Adrenal gland (tissue), 9 donors: ENCODE measurements at regions not wholly inside any gene's neighbourhood (a gene's known extent, or its start where the extent isn't known, plus 50 kb on each side); places are given as distances from the start of the nearest gene placed in this dataset.
A peak's percentile ranks its signal among the peaks of the same experiment; 100 is the strongest.
"Not testable (repeated sequence)": the region's sequence is repeated elsewhere in the genome, so short reads cannot be mapped to it uniquely, and the experiment has no call there.

Experiments used
- DNase-seq, 7 donors: peaks; one replicate each; pipeline ENCODE4 v3.0.0-alpha.2; 2019 to 2020
- H3K27ac ChIP-seq, 5 donors: fragments of 200-600 bp; sonication (generic) in 4 of 5; 1 replicate in 3 of 5; 2 replicates in 2 of 5; pipeline versions ENCODE4 v1.5.1 to v1.8.0; 2016 to 2020; ENCODE audit warnings: mild to moderate bottlenecking in 1 of 5
- H3K27me3 ChIP-seq: fragments of 200-600 bp; 2 replicates; pipeline ENCODE4 v1.8.0; 2021
- H3K36me3 ChIP-seq, 2 donors: fragments of 200-600 bp; replicated peaks in 1 of 2; 1 replicate in 1 of 2; 2 replicates in 1 of 2; pipeline versions ENCODE4 v1.5.1 to v1.8.0; 2018 to 2022
- H3K4me1 ChIP-seq, 2 donors: fragments of 200-600 bp; replicated peaks in 1 of 2; 1 replicate in 1 of 2; 2 replicates in 1 of 2; pipeline versions ENCODE4 v1.5.1 to v1.8.0; 2018 to 2021
- H3K4me3 ChIP-seq, 4 donors: fragments of 200-600 bp; sonication (generic) in 3 of 4; one replicate each; pipeline ENCODE4 v1.5.1; 2016 to 2018
- H3K9me3 ChIP-seq, 3 donors: fragments of 200-600 bp; sonication (generic) in 1 of 3; replicated peaks in 1 of 3; 1 replicate in 2 of 3; 2 replicates in 1 of 3; pipeline versions ENCODE4 v1.5.1 to v1.8.0; 2016 to 2021
- POLR2A ChIP-seq, 2 donors: fragments of 450-650 bp; IDR thresholded peaks; one replicate each; pipeline ENCODE4 v1.6.1; 2017; ENCODE audit warnings: antibody characterized with exemption in 2 of 2, mild to moderate bottlenecking in 2 of 2, moderate library complexity in 1 of 2
- WGBS, 4 donors: extraction: QIAGEN DNeasy Blood & Tissue Kit in 2 of 4; methylation state at CpG; one replicate each; pipeline versions ENCODE4 v1.1.5 to v1.1.7; 2013 to 2017; 5-methylcytosine and 5-hydroxymethylcytosine counted together
- intact Hi-C, 2 donors: fragments of 100-400 bp; cut with DNase I; formaldehyde crosslinking; loops; one replicate each; pipeline versions ENCODE4 v1.14.1 to v1.15.0; 2022 to 2023
- TF ChIP-seq, protein P1 (sequence below), 6 experiments: fragments of 450-650 bp in 4 of 6; fragments of 200-600 bp in 2 of 6; sonication (generic) in 1 of 6; IDR thresholded peaks; 1 replicate in 5 of 6; 2 replicates in 1 of 6; pipeline versions ENCODE4 v1.5.1 to v1.8.0; 2016 to 2021; ENCODE audit warnings: antibody characterized with exemption in 6 of 6, mild to moderate bottlenecking in 2 of 6, moderate library complexity in 1 of 6
- donor health status: healthy with polysubstance abuse.
- donor health status: Bipolar disorder and iron deficiency.
- donor health status: DM: yes; HTN: yes; CAD: no.
- donor health status: DM: no; HTN: no; CAD: no.
- donor health status: DM: no; HTN: no; CAD: no.

DNA sequence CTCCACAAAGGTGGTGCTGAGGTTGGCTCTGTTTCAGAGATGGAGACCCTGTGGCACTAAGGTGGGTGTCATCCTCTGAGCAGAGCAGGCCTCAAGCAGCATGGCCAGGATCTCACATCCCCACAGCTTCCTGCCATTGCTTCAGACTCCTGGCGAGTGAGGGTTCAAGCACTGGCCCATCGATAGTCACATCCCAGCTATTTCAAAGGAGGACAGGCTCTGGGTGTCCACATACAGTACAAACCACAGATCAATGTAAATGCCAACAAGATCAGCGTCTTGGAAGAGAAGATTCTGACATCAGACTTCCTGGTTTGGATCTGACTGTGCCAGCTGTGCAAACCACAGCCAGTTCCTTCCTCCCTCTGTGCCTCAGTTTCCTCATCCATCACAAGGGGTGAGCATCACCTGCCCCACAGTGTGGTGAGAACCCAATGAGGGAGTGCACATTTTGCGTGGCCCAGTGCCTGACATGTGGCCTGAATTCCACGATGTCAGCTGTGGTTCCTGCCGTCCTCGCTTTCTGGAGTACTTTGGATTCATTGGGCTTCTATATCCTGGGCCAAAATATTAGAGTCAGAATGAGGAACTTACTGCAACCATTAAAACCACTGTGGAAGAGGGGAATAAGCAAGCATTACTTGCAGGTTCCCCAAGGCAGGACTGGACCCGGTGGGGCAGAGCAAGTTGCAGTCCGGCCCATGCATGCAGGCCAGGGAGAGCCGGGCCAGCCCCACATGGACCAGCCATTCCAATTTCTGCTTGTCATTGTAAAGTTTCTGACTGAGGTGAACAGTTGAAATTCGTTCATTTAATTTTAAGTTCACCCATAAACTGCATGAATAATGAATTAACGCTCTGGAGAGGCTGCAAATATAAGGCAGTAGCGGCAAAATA is 236.0 kb downstream of the TTLL2 start:
- no peak overlapping the region for H3K4me3 ChIP-seq
- H3K9me3 ChIP-seq: peaks cover 0 to 4% (median 0%) of the 10 kb centered on the region in 3 donors
- intact Hi-C loops: no loop called here
- WGBS, 4 donors: 81 to 86% (median 85%) methylated on average over 11 to 13 of the region's 13 CpGs
- no peaks in the 10 kb centered on the region for H3K4me1 ChIP-seq
- H3K27me3 ChIP-seq: no peaks in the 10 kb centered on the region
- no peak for TF ChIP-seq POLR2A (IDR thresholded peaks at IDR 0.05)
- TF ChIP-seq, protein P1, sequence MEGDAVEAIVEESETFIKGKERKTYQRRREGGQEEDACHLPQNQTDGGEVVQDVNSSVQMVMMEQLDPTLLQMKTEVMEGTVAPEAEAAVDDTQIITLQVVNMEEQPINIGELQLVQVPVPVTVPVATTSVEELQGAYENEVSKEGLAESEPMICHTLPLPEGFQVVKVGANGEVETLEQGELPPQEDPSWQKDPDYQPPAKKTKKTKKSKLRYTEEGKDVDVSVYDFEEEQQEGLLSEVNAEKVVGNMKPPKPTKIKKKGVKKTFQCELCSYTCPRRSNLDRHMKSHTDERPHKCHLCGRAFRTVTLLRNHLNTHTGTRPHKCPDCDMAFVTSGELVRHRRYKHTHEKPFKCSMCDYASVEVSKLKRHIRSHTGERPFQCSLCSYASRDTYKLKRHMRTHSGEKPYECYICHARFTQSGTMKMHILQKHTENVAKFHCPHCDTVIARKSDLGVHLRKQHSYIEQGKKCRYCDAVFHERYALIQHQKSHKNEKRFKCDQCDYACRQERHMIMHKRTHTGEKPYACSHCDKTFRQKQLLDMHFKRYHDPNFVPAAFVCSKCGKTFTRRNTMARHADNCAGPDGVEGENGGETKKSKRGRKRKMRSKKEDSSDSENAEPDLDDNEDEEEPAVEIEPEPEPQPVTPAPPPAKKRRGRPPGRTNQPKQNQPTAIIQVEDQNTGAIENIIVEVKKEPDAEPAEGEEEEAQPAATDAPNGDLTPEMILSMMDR (IDR thresholded peaks at IDR 0.05): no peak
- DNase-seq: no peak
- H3K36me3 ChIP-seq: no peaks in the 10 kb centered on the region
- no peak overlapping the region for H3K27ac ChIP-seq

DNA sequence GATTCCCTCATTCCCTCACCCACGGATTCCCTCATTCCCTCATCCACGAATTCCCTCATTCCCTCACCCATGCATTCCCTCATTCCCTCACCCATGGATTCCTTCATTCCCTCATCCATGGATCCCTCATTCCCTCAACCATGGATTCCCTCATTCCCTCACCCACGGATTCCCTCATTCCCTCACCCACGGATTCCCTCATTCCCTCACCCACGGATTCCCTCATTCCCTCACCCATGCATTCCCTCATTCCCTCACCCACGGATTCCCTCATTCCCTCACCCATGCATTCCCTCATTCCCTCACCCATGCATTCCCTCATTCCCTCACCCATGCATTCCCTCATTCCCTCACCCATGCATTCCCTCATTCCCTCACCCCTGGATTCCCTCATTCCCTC is 238.0 kb downstream of the TTLL2 start:
- DNase-seq, H3K4me3 ChIP-seq, H3K27ac ChIP-seq, H3K9me3 ChIP-seq, H3K36me3 ChIP-seq, intact Hi-C loops, H3K4me1 ChIP-seq, H3K27me3 ChIP-seq: not testable (repeated sequence)
- WGBS, 4 donors: 66 to 76% (median 71%) methylated on average over 6 of the region's 6 CpGs

DNA sequence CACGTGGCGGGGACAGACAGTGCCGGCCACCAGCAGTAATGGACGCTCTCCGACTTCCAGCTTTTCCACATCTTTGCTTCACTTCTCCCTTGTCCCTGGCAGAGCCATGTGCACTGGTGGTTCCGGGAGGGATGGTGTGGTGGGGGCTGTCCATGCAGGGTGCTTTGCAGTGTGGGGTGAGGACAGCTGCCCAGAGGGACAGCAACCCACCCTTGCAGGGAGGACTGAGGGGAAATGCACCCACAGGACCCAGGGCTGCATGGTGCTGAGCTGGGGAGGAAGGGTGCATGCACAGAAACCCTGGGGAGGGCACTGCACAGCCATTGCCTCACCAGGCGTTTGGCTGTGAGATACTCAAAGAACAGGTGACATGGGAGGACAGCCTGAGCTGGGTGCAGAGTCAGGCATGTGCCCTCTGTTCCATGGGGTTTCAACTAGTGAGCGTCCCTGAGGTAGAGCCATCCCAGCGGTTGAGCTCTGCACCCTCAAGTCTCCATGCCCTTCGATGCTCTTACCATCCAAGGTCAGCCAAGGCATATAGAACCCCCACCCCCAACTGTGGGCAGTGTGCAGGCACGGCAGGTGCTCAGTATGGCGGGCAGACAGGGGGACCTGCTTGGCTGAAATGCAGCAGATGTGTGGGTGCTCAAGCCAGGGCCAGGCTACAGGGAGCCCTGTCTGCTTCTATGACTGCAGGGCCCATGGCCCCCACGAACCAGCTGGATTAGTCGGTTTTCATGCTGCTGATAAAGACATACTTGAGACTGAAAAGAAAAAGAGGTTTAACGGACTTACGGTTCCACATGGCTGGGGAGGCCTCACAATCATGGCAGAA is 239.7 kb downstream of the TTLL2 start:
- H3K4me3 ChIP-seq: no peak overlapping the region
- H3K27ac ChIP-seq: no peak overlapping the region
- H3K4me1 ChIP-seq: no peaks in the 10 kb centered on the region
- TF ChIP-seq POLR2A (IDR thresholded peaks at IDR 0.05): no peak
- TF ChIP-seq, protein P1 (IDR thresholded peaks at IDR 0.05): no peak
- H3K27me3 ChIP-seq: peaks cover 3% of the 10 kb centered on the region
- peak in 1 of 7 donors; percentile 10 for DNase-seq
- WGBS, 4 donors: 85 to 93% (median 90%) methylated on average over 11 to 16 of the region's 16 CpGs
- no peaks in the 10 kb centered on the region for H3K9me3 ChIP-seq
- H3K36me3 ChIP-seq: no peaks in the 10 kb centered on the region
- intact Hi-C loops: no loop called here

DNA sequence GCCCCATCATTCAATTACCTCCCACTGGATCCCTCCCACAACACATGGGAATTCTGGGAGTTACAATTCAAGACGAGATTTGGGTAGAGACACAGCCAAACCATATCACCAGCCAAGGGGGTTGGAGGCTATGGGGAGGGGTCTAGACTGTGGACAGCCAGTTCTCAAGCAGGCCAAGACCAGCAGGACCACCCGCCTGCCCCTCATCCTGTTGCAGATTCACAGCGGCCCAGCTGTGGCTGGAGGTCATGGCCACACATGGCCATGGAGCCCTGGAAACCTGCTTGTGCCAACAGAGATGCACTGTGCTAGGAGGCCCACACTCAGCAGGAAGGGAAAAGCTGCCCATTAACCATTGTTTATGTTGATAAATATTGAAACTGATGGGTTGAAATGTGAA is 240.5 kb downstream of the TTLL2 start:
- 58 to 72% (median 64%) methylated on average over 1 to 3 of the region's 3 CpGs for WGBS, 4 donors
- Histone ChIP-seq H3K4me1 (no peaks in the 10 kb centered on the region), H3K9me3 (no peaks in the 10 kb centered on the region), H3K27me3 (peaks cover 3% of the 10 kb centered on the region), H3K4me3 (no peak overlapping the region), H3K27ac (peak overlapping the region in 1 of 5 donors; percentile 74), H3K36me3 (no peaks in the 10 kb centered on the region)
- intact Hi-C loops: no loop called here
- TF ChIP-seq, protein P1 (IDR thresholded peaks at IDR 0.05): no peak
- no peak for TF ChIP-seq POLR2A (IDR thresholded peaks at IDR 0.05)
- DNase-seq: peak in 2 of 7 donors; percentile 12 to 48
